Common myeloid progenitor, CD34-positive (primary cell): ENCODE measurements at regions not wholly inside any gene's neighbourhood (a gene's known extent, or its start where the extent isn't known, plus 50 kb on each side); places are given as distances from the start of the nearest gene placed in this dataset.
"Not testable (repeated sequence)": the region's sequence is repeated elsewhere in the genome, so short reads cannot be mapped to it uniquely, and the experiment has no call there.

Source experiments
- CTCF ChIA-PET: fragments of 350-600 bp; sonication (Branson Sonifier 250); formaldehyde crosslinking; loops from one replicate; lab custom pipeline; 2021; ENCODE audit warnings: antibody characterized with exemption; lab: Charles Lee
- POLR2A ChIA-PET: fragments of 350-600 bp; sonication (Branson Sonifier 250); formaldehyde crosslinking; loops from one replicate; lab custom pipeline; 2021; ENCODE audit warnings: antibody characterized with exemption; lab: Charles Lee
- DNase-seq, 3 donors: peaks; one replicate each; pipeline versions ENCODE4 v3.0.0 to v3.0.0-alpha.2; 2013
- H3K27ac ChIP-seq, 2 experiments: 1 replicate in 1 of 2; 2 replicates in 1 of 2; pipeline ENCODE4 v1.7.0; 2013; ENCODE audit warnings: inconsistent platforms in 2 of 2, low read length in 2 of 2, mild to moderate bottlenecking in 2 of 2, low read depth in 1 of 2, moderate library complexity in 1 of 2; ENCODE audit not compliant: severe bottlenecking in 2 of 2, insufficient read depth in 1 of 2, poor library complexity in 1 of 2
- H3K27me3 ChIP-seq, 5 experiments: replicated peaks in 2 of 5; 1 replicate in 3 of 5; 2 replicates in 2 of 5; pipeline versions ENCODE4 v1.6.1 to v1.7.0; 2013; ENCODE audit warnings: low read length in 4 of 5, mild to moderate bottlenecking in 2 of 5, moderate library complexity in 2 of 5, inconsistent platforms in 1 of 5; ENCODE audit not compliant: insufficient read depth in 5 of 5, control insufficient read depth in 4 of 5
- H3K36me3 ChIP-seq, 4 experiments: 1 replicate in 2 of 4; 2 replicates in 2 of 4; pipeline versions ENCODE4 v1.6.1 to v1.7.0; 2013; ENCODE audit warnings: low read length in 3 of 4, control low read depth in 1 of 4, mild to moderate bottlenecking in 1 of 4; ENCODE audit not compliant: control insufficient read depth in 4 of 4, insufficient read depth in 4 of 4
- H3K4me1 ChIP-seq, 4 experiments: 1 replicate in 3 of 4; 2 replicates in 1 of 4; pipeline versions ENCODE4 v1.6.1 to v1.7.1; 2013; ENCODE audit warnings: low read length in 3 of 4, mild to moderate bottlenecking in 3 of 4, control low read depth in 1 of 4, inconsistent platforms in 1 of 4, moderate library complexity in 1 of 4; ENCODE audit not compliant: control insufficient read depth in 4 of 4, insufficient read depth in 4 of 4; ENCODE audit errors: control extremely low read depth in 1 of 4
- H3K4me3 ChIP-seq, 7 experiments: 1 replicate in 4 of 7; 2 replicates in 3 of 7; pipeline versions ENCODE4 v1.5.1 to v1.7.0; 2013; ENCODE audit warnings: mild to moderate bottlenecking in 7 of 7, low read length in 6 of 7, moderate library complexity in 6 of 7, inconsistent platforms in 2 of 7, low read depth in 2 of 7, control low read depth in 1 of 7; ENCODE audit not compliant: insufficient read depth in 4 of 7, control insufficient read depth in 1 of 7; ENCODE audit errors: extremely low read depth in 1 of 7
- H3K9me3 ChIP-seq, 5 experiments: 1 replicate in 4 of 5; 2 replicates in 1 of 5; pipeline versions ENCODE4 v1.6.1 to v1.7.1; 2013; ENCODE audit warnings: low read length in 4 of 5, mild to moderate bottlenecking in 2 of 5, inconsistent platforms in 1 of 5, low read depth in 1 of 5, moderate library complexity in 1 of 5; ENCODE audit not compliant: control insufficient read depth in 4 of 5, insufficient read depth in 2 of 5; ENCODE audit errors: control extremely low read depth in 1 of 5
- WGBS: methylation state at CpG from one replicate; pipeline ENCODE4 v1.1.5; 2013; ENCODE audit not compliant: insufficient coverage; 5-methylcytosine and 5-hydroxymethylcytosine counted together

GRCh38 chr3:69613286-69613685, 126.0 kb upstream of the MITF start:
- Histone ChIP-seq H3K36me3 (no peaks in the 10 kb centered on the region), H3K9me3 (peaks cover 0 to 5% (median 2%) of the 10 kb centered on the region in 5 experiments), H3K27ac (no peak overlapping the region), H3K4me3 (no peak overlapping the region), H3K4me1 (no peaks in the 10 kb centered on the region), H3K27me3 (peaks cover 0 to 2% (median 0%) of the 10 kb centered on the region in 5 experiments)
- POLR2A ChIA-PET, result no interaction called here
- DNase-seq, result no peak
- CTCF ChIA-PET, result no interaction called here
- WGBS, result 94% methylated on average over 3 of the region's 5 CpGs

DNA sequence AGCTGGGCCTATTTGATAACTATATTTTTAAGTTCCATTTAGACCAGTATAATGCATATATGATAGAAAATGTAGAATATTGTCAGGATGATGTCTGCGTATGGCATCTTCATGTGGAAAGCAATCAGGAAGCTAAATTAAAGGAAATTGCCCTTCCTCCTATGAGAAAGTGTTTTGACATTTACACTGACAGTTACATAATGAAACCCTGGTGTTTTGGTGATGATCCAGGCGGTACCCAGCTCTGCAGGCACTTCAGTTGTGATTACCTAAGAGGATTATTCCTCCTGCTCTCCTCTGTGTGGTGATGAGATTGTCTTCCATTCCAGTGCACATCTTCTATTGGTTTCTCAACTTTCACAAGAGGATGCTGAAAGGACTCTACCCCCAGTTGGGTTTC, 126.5 kb upstream of the MITF start:
- no peak for DNase-seq
- peaks cover 0 to 2% (median 0%) of the 10 kb centered on the region in 5 experiments for H3K27me3 ChIP-seq
- CTCF ChIA-PET, result no interaction called here
- H3K27ac ChIP-seq, result no peak overlapping the region
- H3K4me1 ChIP-seq, result no peaks in the 10 kb centered on the region
- POLR2A ChIA-PET, result no interaction called here
- H3K36me3 ChIP-seq, result no peaks in the 10 kb centered on the region
- peaks cover 0 to 6% (median 4%) of the 10 kb centered on the region in 5 experiments for H3K9me3 ChIP-seq
- no CpG with 5 or more reads among the region's 2 CpGs for WGBS
- no peak overlapping the region for H3K4me3 ChIP-seq

DNA sequence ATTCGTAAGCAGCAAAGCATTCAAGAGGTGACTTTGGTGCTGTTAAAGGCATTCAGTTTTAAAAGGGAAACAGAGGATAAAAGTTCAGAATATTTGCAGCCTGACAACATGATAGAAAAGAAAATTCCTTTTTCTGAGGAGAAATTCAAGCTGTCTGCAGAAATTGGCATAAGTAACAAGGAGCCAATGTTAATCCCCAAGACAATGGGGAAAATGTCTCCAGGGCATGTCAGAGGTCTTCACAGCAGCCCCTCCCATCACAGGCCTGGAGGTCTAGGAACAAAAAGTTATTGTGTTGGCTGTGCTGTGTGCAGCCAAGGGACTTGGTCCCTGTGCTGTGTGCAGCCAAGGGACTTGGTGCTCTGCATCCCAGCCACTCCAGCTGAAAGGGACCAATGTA, 129.7 kb upstream of the MITF start:
- POLR2A ChIA-PET, H3K36me3 ChIP-seq, H3K4me1 ChIP-seq, H3K9me3 ChIP-seq, DNase-seq, H3K27ac ChIP-seq, H3K27me3 ChIP-seq, H3K4me3 ChIP-seq, CTCF ChIA-PET: not testable (repeated sequence)
- 100% methylated on average over 1 of the region's 1 CpG for WGBS

GRCh38 chr3:69607466-69608305, 131.6 kb upstream of the MITF start:
- Histone ChIP-seq H3K36me3 (no peaks in the 10 kb centered on the region), H3K4me3 (no peak overlapping the region), H3K4me1 (no peaks in the 10 kb centered on the region), H3K27ac (no peak overlapping the region), H3K9me3 (peaks cover 0 to 8% (median 3%) of the 10 kb centered on the region in 5 experiments), H3K27me3 (peaks cover 0 to 5% (median 2%) of the 10 kb centered on the region in 5 experiments)
- WGBS, result 70% methylated on average over 4 of the region's 4 CpGs
- POLR2A ChIA-PET, result no interaction called here
- DNase-seq, result no peak
- CTCF ChIA-PET, result no interaction called here

DNA sequence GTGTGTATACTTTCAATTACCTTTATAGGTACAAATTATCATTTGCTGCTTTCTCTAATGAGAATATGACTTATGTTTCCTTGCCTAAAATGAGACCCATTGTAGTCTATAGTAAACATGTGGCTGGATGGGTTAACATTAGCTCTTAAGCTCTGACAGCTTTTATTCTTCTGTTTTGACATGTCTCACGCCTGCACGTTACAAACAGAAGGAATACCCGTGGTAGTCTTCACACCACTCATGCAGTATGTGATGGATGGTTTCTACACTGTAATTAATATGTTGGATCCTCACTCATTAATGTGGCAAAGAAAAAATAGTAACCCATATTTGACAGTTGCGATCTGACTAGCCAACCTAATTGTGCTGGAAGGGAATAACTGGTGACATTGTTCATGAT, 133.4 kb upstream of the MITF start:
- CTCF ChIA-PET, result no interaction called here

GRCh38 chr3:69604735-69605450, 134.4 kb upstream of the MITF start:
- Histone ChIP-seq H3K27ac (no peak overlapping the region), H3K9me3 (peaks cover 0 to 8% (median 5%) of the 10 kb centered on the region in 5 experiments), H3K4me1 (no peaks in the 10 kb centered on the region), H3K36me3 (no peaks in the 10 kb centered on the region), H3K4me3 (no peak overlapping the region), H3K27me3 (peaks cover 0 to 7% (median 3%) of the 10 kb centered on the region in 5 experiments)
- DNase-seq, result no peak
- ChIA-PET POLR2A (no interaction called here), CTCF (no interaction called here)
- 100% methylated on average over 4 of the region's 8 CpGs for WGBS

More for the DNA sequence above, 133.4 kb upstream of the MITF start:
- Histone ChIP-seq H3K4me3 (no peak overlapping the region), H3K27ac (no peak overlapping the region), H3K4me1 (no peaks in the 10 kb centered on the region), H3K27me3 (peaks cover 0 to 7% (median 3%) of the 10 kb centered on the region in 5 experiments), H3K9me3 (peaks cover 0 to 8% (median 3%) of the 10 kb centered on the region in 5 experiments), H3K36me3 (no peaks in the 10 kb centered on the region)
- WGBS, result 100% methylated on average over 2 of the region's 4 CpGs
- DNase-seq, result no peak
- POLR2A ChIA-PET, result no interaction called here

DNA sequence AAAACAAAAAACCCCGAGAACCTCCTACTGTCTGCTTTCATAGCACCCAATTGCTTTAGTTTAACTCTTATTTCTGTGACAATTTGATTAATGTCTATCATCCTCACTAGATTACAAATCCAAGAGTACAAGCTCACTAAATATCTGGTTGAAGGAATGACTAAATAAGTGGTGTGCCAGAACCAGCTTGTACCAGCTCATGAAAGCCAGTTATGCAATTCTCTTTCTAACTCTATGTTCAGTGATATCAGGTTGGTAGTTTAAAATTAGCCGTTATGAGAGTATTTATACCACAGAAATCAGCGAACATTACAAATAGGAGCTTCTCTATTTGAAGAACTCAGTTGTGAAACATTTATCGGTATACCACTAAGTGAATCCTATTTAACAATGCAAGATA, 137.2 kb upstream of the MITF start:
- Histone ChIP-seq H3K4me3 (no peak overlapping the region), H3K9me3 (peaks cover 0 to 5% (median 0%) of the 10 kb centered on the region in 5 experiments), H3K36me3 (no peaks in the 10 kb centered on the region), H3K27ac (no peak overlapping the region), H3K27me3 (peaks cover 0 to 5% (median 0%) of the 10 kb centered on the region in 5 experiments), H3K4me1 (no peaks in the 10 kb centered on the region)
- DNase-seq, result no peak
- CTCF ChIA-PET, result no interaction called here
- 100% methylated on average over 1 of the region's 4 CpGs for WGBS
- POLR2A ChIA-PET, result no interaction called here
